ENCODE measurements at regions not wholly inside any gene's neighbourhood (a gene's known extent, or its start where the extent isn't known, plus 50 kb on each side); places are given as distances from the start of the nearest gene placed in this dataset.
A peak's percentile ranks its signal among the peaks of the same experiment; 100 is the strongest.

GRCh38 chr6:134533991-134534390 is 216.1 kb upstream of the SGK1 start:
- Histone ChIP-seq H3K23ac (ENCODE audit: low read length) (no peak overlapping the region), H2BK12ac (ENCODE audit: low read length) (no peak overlapping the region), H2AFZ (ENCODE audit: insufficient read depth, low read length, poor library complexity) (no peak overlapping the region), H3K79me2 (ENCODE audit: control insufficient read depth, insufficient read depth, low read length, poor library complexity) (peaks cover 3% of the 10 kb centered on the region), H2AK5ac (ENCODE audit: low read length) (no peak overlapping the region), H3K9ac (ENCODE audit: low read length) (no peak overlapping the region), H2BK5ac (ENCODE audit: low read depth, low read length, poor library complexity) (no peak overlapping the region), H3K18ac (ENCODE audit: low read length) (no peak overlapping the region), H3K79me1 (ENCODE audit: low read length) (peaks cover 5% of the 10 kb centered on the region), H3K14ac (ENCODE audit: low read length) (no peak overlapping the region), H3K4me3 (ENCODE audit: low read depth, low read length) (no peak overlapping the region), H3K27ac (ENCODE audit: low read depth, low read length) (no peak overlapping the region), H3K9me3 (ENCODE audit: insufficient read depth, low read depth, low read length) (no peaks in the 10 kb centered on the region), H2BK120ac (ENCODE audit: insufficient read depth, low read length, poor library complexity) (no peak overlapping the region), H3K36me3 (ENCODE audit: control insufficient read depth in 1 of 2, insufficient read depth in 2 of 2, low read length in 2 of 2) (no peaks in the 10 kb centered on the region), H3K4me2 (ENCODE audit: low read length) (no peak overlapping the region), H3K4ac (ENCODE audit: low read depth, low read length) (no peak overlapping the region), H4K12ac (ENCODE audit: low read depth, low read length) (no peak overlapping the region), H4K91ac (ENCODE audit: low read depth, low read length) (no peak overlapping the region), H3K27me3 (ENCODE audit: insufficient read depth, low read length) (no peaks in the 10 kb centered on the region), H3K4me1 (ENCODE audit: control insufficient read depth in 1 of 2, insufficient read depth in 2 of 2, low read length in 2 of 2) (peaks cover 3 to 4% of the 10 kb centered on the region in 2 experiments), H4K8ac (ENCODE audit: low read depth, low read length) (no peak overlapping the region)
- DNase-seq: no peak
- WGBS (ENCODE audit: extremely low coverage, insufficient coverage, insufficient read length): no CpG with 5 or more reads among the region's 3 CpGs

DNA sequence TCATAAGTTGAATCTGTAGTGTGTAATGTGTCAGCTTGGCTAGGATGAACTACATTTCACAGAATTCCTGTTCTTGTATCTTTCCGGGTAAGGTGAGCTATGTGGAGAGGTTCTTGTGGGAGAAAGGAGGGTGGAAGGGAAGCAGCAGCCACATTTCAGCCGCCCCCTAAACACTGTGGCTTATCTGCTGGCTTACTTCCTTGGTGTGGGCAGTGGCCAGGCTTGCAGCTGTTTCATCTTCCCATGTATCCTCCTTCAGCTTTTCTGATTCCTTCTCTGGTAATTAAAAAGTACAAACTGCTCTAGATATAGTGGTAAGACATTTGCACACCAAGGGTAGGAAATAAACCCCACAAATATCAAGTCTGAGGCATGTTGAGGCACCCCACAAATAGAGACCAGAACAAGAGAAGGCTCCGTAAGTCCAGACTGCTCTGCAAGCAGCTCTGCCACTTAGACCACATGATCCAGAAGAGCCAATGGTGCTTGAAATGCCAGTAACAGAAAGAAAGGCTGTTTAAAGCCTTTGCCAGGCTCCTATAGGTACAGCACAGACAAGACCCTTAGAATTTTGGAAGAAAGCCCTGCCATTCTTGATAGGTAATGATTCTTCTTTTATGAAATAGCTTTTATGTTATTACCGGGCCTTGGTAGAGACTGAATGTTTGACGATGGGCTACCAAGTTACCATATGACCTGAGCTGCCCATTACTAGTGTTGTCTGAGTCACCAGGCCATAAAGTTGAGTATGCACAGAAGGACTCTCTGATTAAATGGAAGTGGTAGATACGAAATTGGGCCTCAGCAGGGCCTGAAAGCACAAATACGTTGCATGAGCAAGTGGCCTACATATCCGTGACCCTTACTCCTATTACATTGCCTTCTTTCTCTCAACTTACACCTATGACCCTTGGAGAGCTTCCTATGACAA is 215.0 kb upstream of the SGK1 start:
- no peak overlapping the region for H3K27ac ChIP-seq (ENCODE audit: low read depth, low read length)
- no CpG with 5 or more reads among the region's 8 CpGs for whole genome bisulfite sequencing (ENCODE audit: extremely low coverage, insufficient coverage, insufficient read length)
- no peaks in the 10 kb centered on the region for H3K36me3 ChIP-seq (ENCODE audit: control insufficient read depth in 1 of 2, insufficient read depth in 2 of 2, low read length in 2 of 2)
- H2AK5ac ChIP-seq (ENCODE audit: low read length): no peak overlapping the region
- H4K91ac ChIP-seq (ENCODE audit: low read depth, low read length): no peak overlapping the region
- H3K23ac ChIP-seq (ENCODE audit: low read length): no peak overlapping the region
- no peak overlapping the region for H2AFZ ChIP-seq (ENCODE audit: insufficient read depth, low read length, poor library complexity)
- peaks cover 3 to 4% of the 10 kb centered on the region in 2 experiments for H3K4me1 ChIP-seq (ENCODE audit: control insufficient read depth in 1 of 2, insufficient read depth in 2 of 2, low read length in 2 of 2)
- no peak for DNase-seq
- no peak overlapping the region for H3K4ac ChIP-seq (ENCODE audit: low read depth, low read length)
- no peak overlapping the region for H3K4me3 ChIP-seq (ENCODE audit: low read depth, low read length)
- no peaks in the 10 kb centered on the region for H3K27me3 ChIP-seq (ENCODE audit: insufficient read depth, low read length)
- no peak overlapping the region for H3K14ac ChIP-seq (ENCODE audit: low read length)
- no peak overlapping the region for H3K18ac ChIP-seq (ENCODE audit: low read length)
- H2BK12ac ChIP-seq (ENCODE audit: low read length): peak overlapping the region; percentile 85
- H3K4me2 ChIP-seq (ENCODE audit: low read length): no peak overlapping the region
- no peak overlapping the region for H3K9ac ChIP-seq (ENCODE audit: low read length)
- H2BK5ac ChIP-seq (ENCODE audit: low read depth, low read length, poor library complexity): no peak overlapping the region
- H3K9me3 ChIP-seq (ENCODE audit: insufficient read depth, low read depth, low read length): no peaks in the 10 kb centered on the region
- H4K8ac ChIP-seq (ENCODE audit: low read depth, low read length): no peak overlapping the region
- H2BK120ac ChIP-seq (ENCODE audit: insufficient read depth, low read length, poor library complexity): no peak overlapping the region
- H3K79me1 ChIP-seq (ENCODE audit: low read length): peaks cover 5% of the 10 kb centered on the region
- H4K12ac ChIP-seq (ENCODE audit: low read depth, low read length): no peak overlapping the region
- peaks cover 3% of the 10 kb centered on the region for H3K79me2 ChIP-seq (ENCODE audit: control insufficient read depth, insufficient read depth, low read length, poor library complexity)

DNA sequence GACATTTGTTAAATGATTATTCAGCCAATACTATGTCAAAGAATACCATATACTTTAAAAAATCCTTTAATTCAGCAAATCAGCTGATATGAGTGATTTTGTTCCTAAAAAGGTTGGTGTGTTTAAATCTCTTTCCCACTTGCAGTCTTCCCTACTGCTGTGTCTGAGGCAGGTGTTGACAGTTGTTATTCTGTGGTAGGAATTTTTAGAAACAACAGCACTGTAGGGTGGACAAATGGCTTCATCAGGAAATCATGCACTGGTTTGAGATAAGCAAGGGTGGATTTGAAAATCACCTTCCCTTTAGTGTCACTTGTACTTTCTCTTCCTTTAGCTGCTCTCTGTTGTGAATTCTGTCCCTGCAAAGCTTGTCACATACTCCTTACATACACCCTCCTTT is 213.7 kb upstream of the SGK1 start:
- H3K14ac ChIP-seq (ENCODE audit: low read length): no peak overlapping the region
- H2BK5ac ChIP-seq (ENCODE audit: low read depth, low read length, poor library complexity): no peak overlapping the region
- no peak overlapping the region for H4K91ac ChIP-seq (ENCODE audit: low read depth, low read length)
- no peaks in the 10 kb centered on the region for H3K27me3 ChIP-seq (ENCODE audit: insufficient read depth, low read length)
- no peak overlapping the region for H3K4ac ChIP-seq (ENCODE audit: low read depth, low read length)
- no peak overlapping the region for H3K4me2 ChIP-seq (ENCODE audit: low read length)
- H4K12ac ChIP-seq (ENCODE audit: low read depth, low read length): no peak overlapping the region
- no peaks in the 10 kb centered on the region for H3K36me3 ChIP-seq (ENCODE audit: control insufficient read depth in 1 of 2, insufficient read depth in 2 of 2, low read length in 2 of 2)
- H3K23ac ChIP-seq (ENCODE audit: low read length): no peak overlapping the region
- no peak overlapping the region for H2AK5ac ChIP-seq (ENCODE audit: low read length)
- no peak overlapping the region for H4K8ac ChIP-seq (ENCODE audit: low read depth, low read length)
- H2BK12ac ChIP-seq (ENCODE audit: low read length): no peak overlapping the region
- peaks cover 7% of the 10 kb centered on the region for H3K79me1 ChIP-seq (ENCODE audit: low read length)
- no peak overlapping the region for H3K27ac ChIP-seq (ENCODE audit: low read depth, low read length)
- peaks cover 3% of the 10 kb centered on the region for H3K79me2 ChIP-seq (ENCODE audit: control insufficient read depth, insufficient read depth, low read length, poor library complexity)
- no peak overlapping the region for H2BK120ac ChIP-seq (ENCODE audit: insufficient read depth, low read length, poor library complexity)
- no peaks in the 10 kb centered on the region for H3K9me3 ChIP-seq (ENCODE audit: insufficient read depth, low read depth, low read length)
- H2AFZ ChIP-seq (ENCODE audit: insufficient read depth, low read length, poor library complexity): no peak overlapping the region
- no peak overlapping the region for H3K9ac ChIP-seq (ENCODE audit: low read length)
- peaks cover 3 to 4% of the 10 kb centered on the region in 2 experiments for H3K4me1 ChIP-seq (ENCODE audit: control insufficient read depth in 1 of 2, insufficient read depth in 2 of 2, low read length in 2 of 2)
- no peak overlapping the region for H3K18ac ChIP-seq (ENCODE audit: low read length)
- DNase-seq: no peak
- no peak overlapping the region for H3K4me3 ChIP-seq (ENCODE audit: low read depth, low read length)

GRCh38 chr6:134531188-134531551 is 213.3 kb upstream of the SGK1 start:
- Histone ChIP-seq H3K23ac (ENCODE audit: low read length) (no peak overlapping the region), H4K8ac (ENCODE audit: low read depth, low read length) (no peak overlapping the region), H3K18ac (ENCODE audit: low read length) (no peak overlapping the region), H3K4me2 (ENCODE audit: low read length) (no peak overlapping the region), H3K9me3 (ENCODE audit: insufficient read depth, low read depth, low read length) (no peaks in the 10 kb centered on the region), H3K14ac (ENCODE audit: low read length) (no peak overlapping the region), H3K27ac (ENCODE audit: low read depth, low read length) (no peak overlapping the region), H3K79me1 (ENCODE audit: low read length) (peaks cover 7% of the 10 kb centered on the region), H2BK5ac (ENCODE audit: low read depth, low read length, poor library complexity) (peak overlapping the region; percentile 31), H3K27me3 (ENCODE audit: insufficient read depth, low read length) (no peaks in the 10 kb centered on the region), H3K79me2 (ENCODE audit: control insufficient read depth, insufficient read depth, low read length, poor library complexity) (peaks cover 3% of the 10 kb centered on the region), H4K12ac (ENCODE audit: low read depth, low read length) (no peak overlapping the region), H3K4ac (ENCODE audit: low read depth, low read length) (no peak overlapping the region), H2BK120ac (ENCODE audit: insufficient read depth, low read length, poor library complexity) (no peak overlapping the region), H2AK5ac (ENCODE audit: low read length) (no peak overlapping the region), H2AFZ (ENCODE audit: insufficient read depth, low read length, poor library complexity) (no peak overlapping the region), H3K4me1 (ENCODE audit: control insufficient read depth in 1 of 2, insufficient read depth in 2 of 2, low read length in 2 of 2) (peaks cover 3 to 4% of the 10 kb centered on the region in 2 experiments), H3K9ac (ENCODE audit: low read length) (no peak overlapping the region), H3K4me3 (ENCODE audit: low read depth, low read length) (no peak overlapping the region), H4K91ac (ENCODE audit: low read depth, low read length) (no peak overlapping the region), H2BK12ac (ENCODE audit: low read length) (no peak overlapping the region), H3K36me3 (ENCODE audit: control insufficient read depth in 1 of 2, insufficient read depth in 2 of 2, low read length in 2 of 2) (no peaks in the 10 kb centered on the region)
- no CpG with 5 or more reads among the region's 2 CpGs for WGBS (ENCODE audit: extremely low coverage, insufficient coverage, insufficient read length)
- no peak for DNase-seq
